ENCODE measurements at regions not wholly inside any gene's neighbourhood (a gene's known extent, or its start where the extent isn't known, plus 50 kb on each side); places are given as distances from the start of the nearest gene placed in this dataset.

DNA sequence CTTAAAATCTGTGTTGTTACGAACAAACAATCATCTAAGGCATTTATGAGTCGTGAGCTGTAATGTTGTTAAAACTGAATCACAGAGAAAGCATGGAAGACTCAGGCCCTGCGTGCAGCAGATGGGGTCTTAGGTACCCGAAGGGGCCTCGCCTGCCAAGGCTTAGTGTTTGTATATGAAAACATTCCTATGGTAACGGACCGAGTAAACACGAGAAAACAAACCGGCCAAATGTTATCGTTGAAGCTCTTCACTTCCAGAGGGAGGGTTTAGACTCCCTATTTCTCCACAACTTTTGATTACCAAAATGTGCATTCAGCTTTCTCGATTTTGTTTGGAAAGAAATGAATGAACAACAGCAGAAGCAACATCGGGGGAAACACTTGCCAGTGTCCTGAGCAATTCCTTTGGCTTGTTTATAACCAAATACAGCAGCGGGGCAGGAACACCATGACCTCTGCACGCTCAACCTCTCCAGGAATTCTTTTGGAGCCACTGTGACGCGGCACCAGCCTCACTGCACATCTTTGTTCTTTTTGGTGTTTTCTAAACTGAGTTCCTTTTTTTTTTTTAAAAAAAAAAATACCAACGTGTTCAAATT lies 121.6 kb upstream of the KLF6 start:
- no peak for DNase-seq

DNA sequence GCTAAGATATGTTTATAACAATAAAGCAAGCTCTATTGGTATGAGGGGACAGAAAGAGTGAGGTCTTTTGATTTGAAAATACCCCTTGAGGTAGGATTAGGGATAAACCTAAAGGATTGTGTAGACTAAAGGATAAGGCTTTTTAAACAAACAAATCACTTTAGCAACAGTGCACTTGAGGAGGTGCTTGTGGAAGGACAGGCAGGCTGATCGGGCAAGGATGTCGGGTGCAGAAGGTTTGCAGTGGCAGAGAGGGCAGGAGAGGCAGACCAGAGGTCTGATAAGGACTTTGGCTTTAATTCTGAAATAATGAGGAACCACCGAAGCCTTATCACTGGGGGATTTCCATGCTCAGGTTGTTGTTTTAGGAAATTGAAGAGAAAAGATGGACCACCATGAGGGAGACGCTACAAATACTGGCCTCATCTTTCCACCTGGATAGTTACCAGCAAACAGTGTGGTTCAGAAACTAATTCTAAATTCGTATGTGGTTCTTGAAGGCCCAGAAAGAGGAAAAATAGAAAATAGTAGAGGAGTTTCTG lies 119.5 kb upstream of the KLF6 start:
- DNase-seq = no peak

DNA sequence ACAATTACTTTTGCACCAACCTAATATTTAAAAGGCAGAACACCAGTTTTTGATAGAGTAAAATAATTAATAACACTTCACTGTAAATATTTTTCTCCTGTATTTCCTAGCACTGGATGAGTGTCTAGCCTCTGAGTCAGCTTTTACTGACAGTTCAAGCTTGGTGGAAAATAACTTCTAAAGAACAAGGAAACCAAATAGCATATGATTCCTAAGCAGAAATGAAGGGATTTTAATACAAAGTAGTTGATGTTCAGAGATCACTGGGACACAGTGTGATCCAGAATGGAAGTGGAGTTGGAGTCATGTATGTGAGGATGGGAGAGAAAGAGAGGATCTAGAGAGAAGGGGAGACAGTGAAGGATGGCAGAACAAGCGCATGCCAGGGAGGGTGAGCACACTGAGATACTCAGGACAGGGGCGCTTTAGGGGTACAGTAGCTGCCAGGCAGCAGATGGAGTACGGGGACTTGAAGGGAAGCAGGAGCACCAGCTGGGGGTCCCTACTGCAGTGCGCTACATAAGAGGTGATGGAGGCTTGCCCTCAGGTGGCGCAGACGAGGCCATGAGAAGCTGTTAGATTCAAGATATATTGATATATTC lies 117.9 kb upstream of the KLF6 start:
- DNase-seq = no peak

GRCh38 chr10:3902054-3902808 lies 117.2 kb upstream of the KLF6 start:
- DNase-seq = peak; percentile 30 to 34

GRCh38 chr10:3901370-3901769 lies 116.4 kb upstream of the KLF6 start:
- no peak for DNase-seq

- no peak for DNase-seq
Observed at GRCh38 chr10:3900391-3900790, 115.4 kb upstream of the KLF6 start.

GRCh38 chr10:3898821-3899220 lies 113.8 kb upstream of the KLF6 start:
- no peak for DNase-seq

DNA sequence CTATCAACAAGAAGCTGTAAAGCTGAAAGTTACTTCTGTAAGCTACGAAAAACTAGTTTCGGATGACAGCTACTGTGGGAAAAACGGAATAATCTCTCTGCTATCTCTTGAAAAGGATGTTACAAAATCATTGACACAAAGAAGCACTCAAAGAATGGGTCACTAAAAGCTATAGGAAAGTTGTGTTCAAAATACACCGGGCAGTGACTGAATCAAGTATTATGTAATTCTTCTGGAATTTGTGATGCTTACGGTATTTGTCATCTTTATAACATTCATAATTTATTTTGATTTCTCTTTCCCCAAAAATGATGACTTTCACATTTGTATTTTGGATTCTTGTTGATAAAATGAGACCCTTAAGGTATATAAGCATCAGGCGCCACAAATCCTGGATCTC lies 112.1 kb upstream of the KLF6 start:
- DNase-seq = no peak

- no peak for DNase-seq
Observed at GRCh38 chr10:3896161-3896560, 111.2 kb upstream of the KLF6 start.

- DNase-seq = no peak
Observed at GRCh38 chr10:3895045-3895631, 110.1 kb upstream of the KLF6 start.

DNA sequence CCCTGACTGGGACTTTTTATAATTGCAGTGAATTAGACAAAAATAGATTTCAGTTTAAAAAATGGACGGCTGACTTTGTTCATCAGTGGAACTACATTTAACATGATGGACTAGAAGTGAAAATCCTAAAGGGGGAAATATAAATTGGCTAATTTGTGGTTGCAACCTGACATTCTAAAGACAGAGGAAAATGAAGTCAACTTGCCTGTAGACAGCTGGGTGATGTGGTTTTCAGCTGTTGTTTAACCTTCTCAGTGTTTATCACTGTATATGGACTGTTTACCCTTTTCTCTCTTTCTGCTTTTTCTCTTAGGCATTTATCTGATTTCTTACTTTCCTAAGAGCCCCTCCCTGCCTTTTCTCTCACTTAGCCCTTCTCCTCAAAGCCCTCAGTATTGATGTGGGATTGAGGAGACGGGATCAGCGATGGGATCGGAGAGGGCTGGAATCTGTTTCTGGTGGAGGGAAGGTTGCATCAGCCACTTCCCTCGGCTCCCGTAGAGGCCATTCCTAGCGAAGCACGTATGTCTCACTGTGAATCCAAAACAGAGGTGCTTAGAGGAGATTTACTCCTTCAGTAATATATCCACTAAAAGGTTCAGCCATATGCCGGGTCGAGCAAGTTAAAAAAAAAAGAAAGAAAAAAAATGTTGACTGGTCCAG lies 109.0 kb upstream of the KLF6 start:
- DNase-seq = no peak

GRCh38 chr10:3892440-3893425 lies 107.7 kb upstream of the KLF6 start:
- peak in 1 of 2 donors; percentile 26 for DNase-seq

DNA sequence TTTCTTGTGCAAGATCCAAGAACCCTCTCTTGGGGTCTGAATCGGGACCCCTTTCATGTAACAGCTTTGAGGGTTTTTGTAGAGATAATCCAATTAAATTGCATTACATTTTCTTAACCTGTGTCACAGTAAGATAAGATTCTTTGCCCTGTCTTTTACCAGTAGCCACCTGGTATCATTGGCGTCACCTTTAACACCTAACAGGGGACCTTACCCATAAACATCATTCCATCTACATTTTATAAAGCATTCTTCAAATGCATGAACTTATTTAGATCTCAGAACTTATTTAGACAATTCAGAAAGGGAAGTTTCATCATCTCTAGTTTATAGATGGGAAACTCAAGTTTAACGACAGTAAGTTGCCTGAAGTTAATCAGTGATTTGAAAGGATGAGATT lies 106.4 kb upstream of the KLF6 start:
- no peak for DNase-seq

DNA sequence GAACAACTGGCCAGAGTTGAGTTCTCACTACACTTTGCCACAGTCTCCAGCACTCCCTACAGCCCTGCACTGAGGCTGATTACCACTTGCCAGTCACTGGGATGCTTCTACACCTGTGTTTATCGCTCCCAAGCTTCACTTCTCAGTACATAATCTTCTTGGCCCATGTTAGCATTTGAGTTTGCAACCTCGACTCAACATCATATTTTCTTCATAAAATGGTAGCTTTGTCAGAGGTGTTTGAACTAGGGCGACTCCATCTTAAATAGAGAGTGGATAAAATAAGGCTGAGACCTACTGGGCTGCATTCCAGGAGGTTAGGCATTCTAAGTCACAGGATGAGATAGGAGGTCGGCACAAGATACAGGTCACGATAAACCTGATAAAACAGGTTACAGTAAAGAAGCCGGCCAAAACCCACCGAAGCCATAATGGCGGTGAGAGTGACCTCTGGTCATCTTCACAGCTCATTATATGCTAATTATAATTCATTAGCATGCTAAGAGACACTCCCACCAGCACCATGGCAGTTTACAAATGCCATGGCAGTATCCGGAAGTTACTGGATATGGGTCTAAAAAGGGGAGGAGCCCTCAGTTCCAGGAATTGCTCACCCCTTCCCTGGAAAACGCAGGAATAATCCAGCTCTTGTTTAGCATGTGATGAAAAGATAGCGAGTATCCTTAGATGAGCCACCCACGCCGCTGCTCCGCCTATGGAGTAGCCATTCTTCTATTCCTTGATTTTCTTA lies 105.8 kb upstream of the KLF6 start:
- DNase-seq = no peak

DNA sequence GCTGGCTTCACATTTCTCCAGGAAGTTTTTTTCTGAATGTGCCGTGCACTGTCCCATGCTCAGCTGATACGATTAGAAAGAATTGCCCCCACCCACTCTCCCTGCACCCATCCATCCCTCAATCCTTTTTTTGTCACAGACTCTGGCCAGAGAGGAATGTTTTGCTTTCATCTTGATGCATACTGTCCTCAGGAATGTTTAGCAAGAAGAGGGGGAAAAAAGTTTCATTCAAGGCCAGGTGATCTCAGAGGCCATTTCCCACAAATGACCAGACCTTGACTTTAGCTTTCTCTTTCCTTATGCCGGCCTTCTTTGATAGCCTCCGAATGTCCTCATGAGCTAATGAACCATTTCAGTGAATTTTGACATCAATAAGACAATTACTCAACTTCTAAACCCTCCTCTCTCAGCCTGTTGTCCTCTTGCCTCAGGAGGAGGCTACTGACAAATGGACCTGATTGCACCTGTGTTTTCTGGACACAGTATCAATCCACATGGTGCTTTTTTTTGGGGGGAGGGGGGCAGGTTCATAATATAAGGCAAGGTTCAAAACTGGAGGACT lies 105.0 kb upstream of the KLF6 start:
- no peak for DNase-seq

GRCh38 chr10:3887885-3888476 lies 103.0 kb upstream of the KLF6 start:
- peak; percentile 63 to 72 for DNase-seq

DNA sequence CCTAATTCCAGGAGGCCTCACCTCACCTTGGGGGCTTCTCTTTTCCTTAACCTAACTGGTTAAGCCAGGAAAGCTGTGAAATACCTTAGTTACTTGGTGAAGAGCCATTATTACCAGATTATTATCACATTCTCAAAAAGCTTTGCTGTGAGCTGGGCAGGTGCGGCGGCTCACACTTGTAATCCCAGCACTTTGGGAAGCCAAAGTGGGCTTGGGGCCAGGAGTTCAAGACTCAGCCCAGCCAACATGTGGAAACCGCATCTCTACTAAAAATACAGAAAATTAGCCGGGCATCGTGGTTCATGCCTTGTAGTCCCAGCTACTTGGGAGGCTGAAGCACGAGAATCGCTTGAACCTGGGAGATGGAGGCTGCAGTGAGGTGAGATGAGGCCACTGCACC lies 102.4 kb upstream of the KLF6 start:
- no peak for DNase-seq

- DNase-seq = no peak
Observed at GRCh38 chr10:3886641-3887251, 101.7 kb upstream of the KLF6 start.

- no peak for DNase-seq
Observed at GRCh38 chr10:3886191-3886590, 101.2 kb upstream of the KLF6 start.

DNA sequence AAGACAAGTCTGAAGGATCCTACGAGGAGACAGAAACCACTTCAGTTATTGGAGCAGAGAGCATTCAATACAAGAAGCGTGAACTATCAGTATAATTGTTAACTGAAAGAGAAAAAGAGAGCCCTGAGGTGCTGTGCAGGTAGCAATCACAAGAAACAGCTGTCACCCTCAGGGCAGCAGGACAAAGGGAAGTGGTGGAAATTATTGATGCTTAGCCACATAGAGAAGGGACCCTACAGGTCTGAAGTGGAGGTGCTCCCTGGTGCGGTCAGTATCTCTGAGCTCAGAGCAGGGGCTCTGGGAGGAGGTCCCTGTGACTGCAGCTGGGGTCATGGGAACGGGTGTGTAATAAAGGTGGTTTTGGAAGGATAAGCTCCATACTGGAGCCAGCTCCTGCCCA lies 97.8 kb upstream of the KLF6 start:
- DNase-seq = no peak
